ENCODE measurements at regions not wholly inside any gene's neighbourhood (a gene's known extent, or its start where the extent isn't known, plus 50 kb on each side); places are given as distances from the start of the nearest gene placed in this dataset.

- TF ChIP-seq CTCF (IDR thresholded peaks at IDR 0.05; ENCODE audit: insufficient read depth, low read length) (no peak), REST (IDR thresholded peaks at IDR 0.05; ENCODE audit: insufficient replicate concordance, low read depth) (no peak)
Measured at GRCh38 chrX:124530803-124531202, 184.4 kb downstream of the SH2D1A start.

All from HL-60 (cell line).